ENCODE measurements at regions not wholly inside any gene's neighbourhood (a gene's known extent, or its start where the extent isn't known, plus 50 kb on each side); places are given as distances from the start of the nearest gene placed in this dataset.

GRCh38 chr2:155665704-155666103 lies 666.8 kb downstream of the NR4A2 start:
- H2BK120ac ChIP-seq (ENCODE audit: low read depth, low read length): no peak overlapping the region
- DNase-seq (no peak), ATAC-seq (ENCODE audit: low read depth) (no peak)
- H3K23ac ChIP-seq (ENCODE audit: low read depth, low read length): no peak overlapping the region
- no peak overlapping the region for H2AK9ac ChIP-seq (replicated peaks; ENCODE audit: low read depth, low read length, poor library complexity)
- H3K9me1 ChIP-seq (ENCODE audit: insufficient read depth, low read length): no peaks in the 10 kb centered on the region
- in situ Hi-C loops (cut with MboI; ENCODE audit: low sequenced_read_pairs) (no loop called here), intact Hi-C loops (cut with micrococcal nuclease) (no loop called here), dilution Hi-C loops (cut with HindIII; ENCODE audit: low sequenced_read_pairs, unreplicated experiment) (no loop called here)
- no peak overlapping the region for H4K5ac ChIP-seq (ENCODE audit: low read depth, low read length)
- no peak overlapping the region for H3K18ac ChIP-seq (ENCODE audit: low read depth, low read length)
- ChIA-PET POLR2A (ENCODE audit: unreplicated experiment) (no interaction called here), CTCF (no interaction called here)
- H2AK5ac ChIP-seq (ENCODE audit: low read depth, low read length): no peak overlapping the region
- H2BK20ac ChIP-seq (ENCODE audit: low read depth, low read length): no peak overlapping the region
- WGBS, 2 experiments (ENCODE audit: extremely low coverage in 2 of 2, insufficient read length in 1 of 2): 60% methylated on average over 1 of the region's 5 CpGs; no CpG with 5 or more reads in 1 of the 2 experiments
- no peak overlapping the region for H3K4me3 ChIP-seq (ENCODE audit: insufficient read depth, low read depth, low read length)
- H3K56ac ChIP-seq (ENCODE audit: extremely low read depth, insufficient read depth, low read length): no peak overlapping the region
- H3K27ac ChIP-seq (ENCODE audit: insufficient read depth, low read length): no peak overlapping the region
- no peak overlapping the region for H4K91ac ChIP-seq (ENCODE audit: insufficient read depth, low read depth, low read length)
- H3K4ac ChIP-seq (ENCODE audit: low read depth, low read length): no peak overlapping the region
- no peaks in the 10 kb centered on the region for H3K4me1 ChIP-seq (ENCODE audit: control insufficient read depth, insufficient read depth, low read length)
- no peak overlapping the region for H2AFZ ChIP-seq (replicated peaks; ENCODE audit: low read length, poor library complexity)
- H3K27me3 ChIP-seq (ENCODE audit: control insufficient read depth, insufficient read depth, low read length): no peaks in the 10 kb centered on the region
- H3K4me2 ChIP-seq (ENCODE audit: low read depth, low read length): no peak overlapping the region
- no peak overlapping the region for H4K8ac ChIP-seq (ENCODE audit: low read depth in 2 of 2, low read length in 2 of 2)
- TF ChIP-seq CHD1 (IDR thresholded peaks at IDR 0.05; ENCODE audit: low read depth, low read length): no peak
- TF ChIP-seq RFX5 (IDR thresholded peaks at IDR 0.05; ENCODE audit: low read depth, low read length): no peak
- TF ChIP-seq BHLHE40 (IDR thresholded peaks at IDR 0.05; ENCODE audit: low read depth, low read length): no peak
- TF ChIP-seq CEBPB (IDR thresholded peaks at IDR 0.05; ENCODE audit: low read depth, low read length): no peak
- no peak for TF ChIP-seq MXI1 (IDR thresholded peaks at IDR 0.05; ENCODE audit: borderline replicate concordance, low read depth, low read length)
- no peak for TF ChIP-seq RAD21 (IDR thresholded peaks at IDR 0.05; ENCODE audit: low read length)
- no peak for TF ChIP-seq SMC3 (IDR thresholded peaks at IDR 0.05; ENCODE audit: low read depth, low read length)
- no peak for TF ChIP-seq POLR2A (IDR thresholded peaks at IDR 0.05; ENCODE audit: low read depth, low read length)
- no peaks in the 10 kb centered on the region for H3K79me1 ChIP-seq (ENCODE audit: low read depth in 1 of 2, low read length in 2 of 2)
- no peaks in the 10 kb centered on the region for H4K20me1 ChIP-seq (ENCODE audit: insufficient read depth, low read length)
- H3K14ac ChIP-seq (replicated peaks; ENCODE audit: low read depth, low read length): no peak overlapping the region
- peaks cover 2% of the 10 kb centered on the region; the same call in 1 of the 2 replicates for H3K9me3 ChIP-seq (ENCODE audit: control insufficient read depth, insufficient read depth, low read length)
- no peak overlapping the region for H2BK15ac ChIP-seq (ENCODE audit: low read depth, low read length)
- BruUV-seq (replicated peaks): no TSS peak
- H3K9ac ChIP-seq (ENCODE audit: low read depth, low read length): no peak overlapping the region
- no peak overlapping the region for H2BK5ac ChIP-seq (ENCODE audit: low read depth, low read length, poor library complexity, severe bottlenecking)
- H3K36me3 ChIP-seq (ENCODE audit: control insufficient read depth, insufficient read depth, low read length): no peaks in the 10 kb centered on the region

Data from IMR-90 (cell line).